HEK293T (cell line): ENCODE measurements at regions not wholly inside any gene's neighbourhood (a gene's known extent, or its start where the extent isn't known, plus 50 kb on each side); places are given as distances from the start of the nearest gene placed in this dataset.

Source experiments
- CTCF ChIA-PET: fragments of 350-600 bp; formaldehyde crosslinking; extraction: SDS; loops from one replicate; lab custom pipeline; 2021; ENCODE audit warnings: antibody characterized with exemption, inconsistent platforms; lab: Yijun Ruan, JAX
- POLR2A ChIA-PET: fragments of 350-600 bp; formaldehyde crosslinking; extraction: SDS; loops from one replicate; lab custom pipeline; 2020; ENCODE audit warnings: antibody characterized with exemption, inconsistent platforms; lab: Yijun Ruan, JAX
- DNase-seq: peaks from one replicate; pipeline ENCODE4 v3.0.0; 2012; ENCODE audit warnings: mixed read lengths; ENCODE audit errors: extremely low spot score
- ARNT ChIP-seq: fragments of 450-650 bp; IDR thresholded peaks from 2 replicates; pipeline ENCODE4 v1.6.1; 2017; ENCODE audit warnings: mild to moderate bottlenecking
- BHLHE40 ChIP-seq: fragments of 450-650 bp; IDR thresholded peaks from 2 replicates; pipeline ENCODE4 v1.6.1; 2016; ENCODE audit warnings: mild to moderate bottlenecking, moderate library complexity, borderline replicate concordance
- CTBP1 ChIP-seq: fragments of 450-650 bp; IDR thresholded peaks from 2 replicates; pipeline ENCODE4 v1.6.1; 2016; ENCODE audit warnings: borderline replicate concordance
- ELF4 ChIP-seq: fragments of 450-650 bp; IDR thresholded peaks from 2 replicates; pipeline ENCODE4 v1.6.1; 2017; ENCODE audit warnings: antibody characterized with exemption
- FOXA1 ChIP-seq: fragments of 450-650 bp; IDR thresholded peaks from 2 replicates; pipeline ENCODE4 v1.6.1; 2016; ENCODE audit warnings: mild to moderate bottlenecking
- FOXK2 ChIP-seq: fragments of 450-650 bp; IDR thresholded peaks from 2 replicates; pipeline ENCODE4 v1.6.1; 2016; ENCODE audit warnings: mild to moderate bottlenecking
- FOXM1 ChIP-seq: fragments of 450-650 bp; IDR thresholded peaks from 2 replicates; pipeline ENCODE4 v1.6.1; 2017; ENCODE audit warnings: mild to moderate bottlenecking, borderline replicate concordance
- HDGF ChIP-seq: fragments of 450-650 bp; IDR thresholded peaks from 2 replicates; pipeline ENCODE4 v1.6.1; 2017; ENCODE audit warnings: antibody characterized with exemption, borderline replicate concordance
- L3MBTL2 ChIP-seq: fragments of 450-650 bp; conservative IDR thresholded peaks from 2 replicates; pipeline ENCODE4 v1.6.1; 2016; ENCODE audit warnings: mild to moderate bottlenecking
- LEF1 ChIP-seq: fragments of 450-650 bp; IDR thresholded peaks from 2 replicates; pipeline ENCODE4 v1.6.1; 2017; ENCODE audit warnings: mild to moderate bottlenecking, borderline replicate concordance
- NFRKB ChIP-seq: fragments of 450-650 bp; IDR thresholded peaks from 2 replicates; pipeline ENCODE4 v1.6.1; 2016; ENCODE audit warnings: mild to moderate bottlenecking, moderate library complexity
- PKNOX1 ChIP-seq: fragments of 450-650 bp; IDR thresholded peaks from 2 replicates; pipeline ENCODE4 v1.6.1; 2016
- SP1 ChIP-seq: fragments of 450-650 bp; IDR thresholded peaks from 2 replicates; pipeline ENCODE4 v1.6.1; 2017
- SUZ12 ChIP-seq: fragments of 450-650 bp; IDR thresholded peaks from 2 replicates; pipeline ENCODE4 v1.6.1; 2016; ENCODE audit warnings: mild to moderate bottlenecking
- TARDBP ChIP-seq: fragments of 450-650 bp; IDR thresholded peaks from 2 replicates; pipeline ENCODE4 v1.6.1; 2016
- ZNF384 ChIP-seq: fragments of 450-650 bp; IDR thresholded peaks from 2 replicates; pipeline ENCODE4 v1.6.1; 2016

- no peak for DNase-seq
- no peak for TF ChIP-seq SUZ12
- TF ChIP-seq TARDBP = no peak
- TF ChIP-seq LEF1 = no peak
- no peak for TF ChIP-seq CTBP1
- POLR2A ChIA-PET = no interaction called here
- CTCF ChIA-PET = no interaction called here
Observed at GRCh38 chr4:58252656-58253055, 1142.5 kb upstream of the IGFBP7 start.

GRCh38 chr4:58247792-58248191, 1137.6 kb upstream of the IGFBP7 start:
- peak; percentile 6 for DNase-seq
- CTCF ChIA-PET = no interaction called here

GRCh38 chr4:58225460-58225859, 1115.3 kb upstream of the IGFBP7 start:
- ChIA-PET POLR2A (no interaction called here), CTCF (no interaction called here)
- TF ChIP-seq L3MBTL2 = no peak
- TF ChIP-seq LEF1 = no peak
- no peak for TF ChIP-seq PKNOX1
- no peak for TF ChIP-seq ARNT
- TF ChIP-seq BHLHE40 = no peak
- no peak for TF ChIP-seq ZNF384
- TF ChIP-seq FOXA1 = no peak
- TF ChIP-seq FOXK2 = no peak
- TF ChIP-seq HDGF = no peak
- TF ChIP-seq NFRKB = no peak
- TF ChIP-seq SUZ12 = no peak
- TF ChIP-seq FOXM1 = no peak
- TF ChIP-seq TARDBP = no peak
- no peak for DNase-seq

More at GRCh38 chr4:58247792-58248191, 1137.6 kb upstream of the IGFBP7 start:
- no peak for TF ChIP-seq CTBP1
- no peak for TF ChIP-seq SUZ12
- TF ChIP-seq TARDBP = no peak
- no peak for TF ChIP-seq ELF4
- no peak for TF ChIP-seq ARNT
- no peak for TF ChIP-seq LEF1
- TF ChIP-seq PKNOX1 = no peak
- TF ChIP-seq FOXM1 = no peak
- TF ChIP-seq FOXK2 = no peak
- TF ChIP-seq SP1 = no peak
- no peak for TF ChIP-seq FOXA1
- TF ChIP-seq L3MBTL2 = no peak
- no peak for TF ChIP-seq HDGF
- no peak for TF ChIP-seq ZNF384
- no peak for TF ChIP-seq NFRKB
- TF ChIP-seq BHLHE40 = no peak
- POLR2A ChIA-PET = no interaction called here

- DNase-seq = no peak
- TF ChIP-seq BHLHE40 (no peak), HDGF (no peak), NFRKB (no peak), SUZ12 (no peak), TARDBP (no peak), CTBP1 (no peak), FOXM1 (no peak), L3MBTL2 (no peak)
- ChIA-PET POLR2A (no interaction called here), CTCF (no interaction called here)
Observed at GRCh38 chr4:58219179-58219578, 1109.0 kb upstream of the IGFBP7 start.

- DNase-seq = no peak
- POLR2A ChIA-PET = no interaction called here
- TF ChIP-seq TARDBP = no peak
- no peak for TF ChIP-seq PKNOX1
- no peak for TF ChIP-seq NFRKB
- no peak for TF ChIP-seq FOXK2
- TF ChIP-seq SP1 = no peak
- TF ChIP-seq FOXA1 = no peak
- TF ChIP-seq ELF4 = no peak
- TF ChIP-seq LEF1 = no peak
- no peak for TF ChIP-seq HDGF
- CTCF ChIA-PET = no interaction called here
Observed at GRCh38 chr4:58216461-58216860, 1106.3 kb upstream of the IGFBP7 start.

GRCh38 chr4:58214376-58214775, 1104.2 kb upstream of the IGFBP7 start:
- DNase-seq = no peak
- TF ChIP-seq CTBP1 (no peak), FOXK2 (no peak), BHLHE40 (no peak), L3MBTL2 (no peak), HDGF (no peak), FOXA1 (no peak), SUZ12 (no peak), ELF4 (no peak), ZNF384 (no peak), TARDBP (no peak), FOXM1 (no peak), LEF1 (no peak), SP1 (no peak)
- POLR2A ChIA-PET = no interaction called here
- CTCF ChIA-PET = no interaction called here

- DNase-seq = no peak
- ChIA-PET CTCF (no interaction called here), POLR2A (no interaction called here)
Observed at GRCh38 chr4:58209551-58209950, 1099.4 kb upstream of the IGFBP7 start.

More at GRCh38 chr4:58209551-58209950, 1099.4 kb upstream of the IGFBP7 start:
- TF ChIP-seq ARNT (no peak), PKNOX1 (no peak)
